WTC11 (cell line): ENCODE measurements at regions not wholly inside any gene's neighbourhood (a gene's known extent, or its start where the extent isn't known, plus 50 kb on each side); places are given as distances from the start of the nearest gene placed in this dataset.

ENCODE experiments used
- ATAC-seq: fragments of 200-7000 bp; cut with Tn5 transposase; 2 replicates; pipeline ENCODE4 v1.10.0; 2021; ENCODE audit warnings: mild to moderate bottlenecking, moderate library complexity
- CTCF ChIA-PET: fragments of 300-600 bp; sonication (Branson Sonifier 250); formaldehyde crosslinking; loops from one replicate; lab custom pipeline; 2021; ENCODE audit warnings: antibody characterized with exemption; lab: Charles Lee
- POLR2A ChIA-PET: fragments of 350-600 bp; sonication (Branson Sonifier 250); formaldehyde crosslinking; loops from one replicate; lab custom pipeline; 2021; ENCODE audit warnings: antibody characterized with exemption; lab: Charles Lee
- DNase-seq: peaks from one replicate; pipeline ENCODE4 v3.0.0; 2021; ENCODE audit warnings: low spot score
- H3K27ac Mint-ChIP-seq: 2 replicates; pipeline ENCODE4 v1.8.0; 2021; ENCODE audit warnings: mixed read lengths
- H3K27me3 Mint-ChIP-seq: 2 replicates; pipeline ENCODE4 v1.8.0; 2021; ENCODE audit warnings: low read depth, mild to moderate bottlenecking, moderate library complexity, mixed read lengths
- H3K36me3 Mint-ChIP-seq: 2 replicates; pipeline ENCODE4 v1.8.0; 2021; ENCODE audit warnings: mixed read lengths
- H3K4me1 Mint-ChIP-seq: 2 replicates; pipeline ENCODE4 v1.8.0; 2022; ENCODE audit warnings: mixed read lengths
- H3K4me3 Mint-ChIP-seq: 2 replicates; pipeline ENCODE4 v1.8.0; 2021; ENCODE audit warnings: mild to moderate bottlenecking, moderate library complexity, mixed read lengths
- H3K9me3 Mint-ChIP-seq: 2 replicates; pipeline ENCODE4 v1.8.0; 2021; ENCODE audit warnings: mixed read lengths
- ARID4B ChIP-seq: sonication (generic); formaldehyde crosslinking; IDR thresholded peaks from 2 replicates; pipeline ENCODE4 v1.8.0; 2023; ENCODE audit warnings: missing genetic modification reagents, mild to moderate bottlenecking, borderline replicate concordance
- CTCF ChIP-seq: fragments of 200-600 bp; IDR thresholded peaks from 2 replicates; pipeline ENCODE4 v1.8.0; 2022; ENCODE audit warnings: antibody characterized with exemption
- ERG ChIP-seq: fragments of 250-450 bp; sonication (Bioruptor Pico); IDR thresholded peaks from 2 replicates; pipeline ENCODE4 v1.8.0; 2021; ENCODE audit warnings: mild to moderate bottlenecking
- ETV6 ChIP-seq: sonication (generic); formaldehyde crosslinking; IDR thresholded peaks from 2 replicates; pipeline ENCODE4 v1.8.1; 2022; ENCODE audit warnings: mild to moderate bottlenecking, missing genetic modification reagents
- FOXJ3 ChIP-seq: sonication (generic); formaldehyde crosslinking; IDR thresholded peaks from 2 replicates; pipeline ENCODE4 v1.9.0; 2021; ENCODE audit warnings: missing genetic modification reagents, mild to moderate bottlenecking, borderline replicate concordance
- FOXK1 ChIP-seq: sonication (generic); formaldehyde crosslinking; IDR thresholded peaks from 2 replicates; pipeline ENCODE4 v1.8.0; 2022; ENCODE audit warnings: mild to moderate bottlenecking, moderate library complexity, missing genetic modification reagents
- GTF2I ChIP-seq: fragments of 250-450 bp; sonication (Bioruptor Pico); conservative IDR thresholded peaks from 2 replicates; pipeline ENCODE4 v1.4.0; 2021; ENCODE audit warnings: mild to moderate bottlenecking
- NFE2L1 ChIP-seq: sonication (generic); formaldehyde crosslinking; IDR thresholded peaks from 2 replicates; pipeline ENCODE4 v1.8.1; 2023; ENCODE audit warnings: missing genetic modification reagents
- NFYB ChIP-seq: sonication (generic); formaldehyde crosslinking; conservative IDR thresholded peaks from 2 replicates; pipeline ENCODE4 v1.8.0; 2022; ENCODE audit warnings: low read depth, missing genetic modification reagents
- PRDM15 ChIP-seq: sonication (generic); formaldehyde crosslinking; IDR thresholded peaks from 2 replicates; pipeline ENCODE4 v1.8.0; 2022; ENCODE audit warnings: missing genetic modification reagents
- PRRX2 ChIP-seq: fragments of 250-450 bp; sonication (Bioruptor Pico); IDR thresholded peaks from 2 replicates; pipeline ENCODE4 v1.8.0; 2021; ENCODE audit warnings: mild to moderate bottlenecking
- SMAD3 ChIP-seq: sonication (generic); formaldehyde crosslinking; IDR thresholded peaks from 2 replicates; pipeline ENCODE4 v1.8.0; 2022; ENCODE audit warnings: missing genetic modification reagents, mild to moderate bottlenecking, borderline replicate concordance
- ZNF416 ChIP-seq: fragments of 250-450 bp; sonication (Bioruptor Pico); IDR thresholded peaks from 2 replicates; pipeline ENCODE4 v1.9.0; 2021; ENCODE audit warnings: mild to moderate bottlenecking, inconsistent platforms
- ZNF532 ChIP-seq: fragments of 250-450 bp; sonication (Bioruptor Pico); IDR thresholded peaks from 2 replicates; pipeline ENCODE4 v1.9.0; 2021; ENCODE audit warnings: mild to moderate bottlenecking, borderline replicate concordance
- TF ChIP-seq, protein P1 (sequence below): sonication (generic); formaldehyde crosslinking; IDR thresholded peaks from 2 replicates; pipeline ENCODE4 v1.8.1; 2023; ENCODE audit warnings: mild to moderate bottlenecking, missing genetic modification reagents, borderline replicate concordance

DNA sequence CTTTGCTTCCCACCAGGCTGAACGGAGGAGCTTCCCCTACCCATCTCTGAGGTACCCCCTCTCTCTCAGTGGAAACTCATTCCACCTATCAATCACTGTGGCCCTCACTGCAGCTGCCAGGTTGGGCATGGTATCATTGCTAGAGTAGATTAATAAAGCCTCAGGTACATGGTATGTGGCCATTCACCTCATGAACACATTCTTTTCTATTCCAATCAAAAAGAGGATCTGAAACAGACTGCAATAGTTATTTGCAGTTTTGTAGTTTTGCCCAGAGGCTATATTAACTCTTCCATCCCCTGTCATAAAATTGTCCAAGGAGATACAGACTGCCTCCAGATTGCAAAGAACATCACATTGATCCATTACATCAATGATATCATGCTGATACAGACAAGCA is 85.8 kb upstream of the MVB12B start (continued):
- TF ChIP-seq, protein P1, sequence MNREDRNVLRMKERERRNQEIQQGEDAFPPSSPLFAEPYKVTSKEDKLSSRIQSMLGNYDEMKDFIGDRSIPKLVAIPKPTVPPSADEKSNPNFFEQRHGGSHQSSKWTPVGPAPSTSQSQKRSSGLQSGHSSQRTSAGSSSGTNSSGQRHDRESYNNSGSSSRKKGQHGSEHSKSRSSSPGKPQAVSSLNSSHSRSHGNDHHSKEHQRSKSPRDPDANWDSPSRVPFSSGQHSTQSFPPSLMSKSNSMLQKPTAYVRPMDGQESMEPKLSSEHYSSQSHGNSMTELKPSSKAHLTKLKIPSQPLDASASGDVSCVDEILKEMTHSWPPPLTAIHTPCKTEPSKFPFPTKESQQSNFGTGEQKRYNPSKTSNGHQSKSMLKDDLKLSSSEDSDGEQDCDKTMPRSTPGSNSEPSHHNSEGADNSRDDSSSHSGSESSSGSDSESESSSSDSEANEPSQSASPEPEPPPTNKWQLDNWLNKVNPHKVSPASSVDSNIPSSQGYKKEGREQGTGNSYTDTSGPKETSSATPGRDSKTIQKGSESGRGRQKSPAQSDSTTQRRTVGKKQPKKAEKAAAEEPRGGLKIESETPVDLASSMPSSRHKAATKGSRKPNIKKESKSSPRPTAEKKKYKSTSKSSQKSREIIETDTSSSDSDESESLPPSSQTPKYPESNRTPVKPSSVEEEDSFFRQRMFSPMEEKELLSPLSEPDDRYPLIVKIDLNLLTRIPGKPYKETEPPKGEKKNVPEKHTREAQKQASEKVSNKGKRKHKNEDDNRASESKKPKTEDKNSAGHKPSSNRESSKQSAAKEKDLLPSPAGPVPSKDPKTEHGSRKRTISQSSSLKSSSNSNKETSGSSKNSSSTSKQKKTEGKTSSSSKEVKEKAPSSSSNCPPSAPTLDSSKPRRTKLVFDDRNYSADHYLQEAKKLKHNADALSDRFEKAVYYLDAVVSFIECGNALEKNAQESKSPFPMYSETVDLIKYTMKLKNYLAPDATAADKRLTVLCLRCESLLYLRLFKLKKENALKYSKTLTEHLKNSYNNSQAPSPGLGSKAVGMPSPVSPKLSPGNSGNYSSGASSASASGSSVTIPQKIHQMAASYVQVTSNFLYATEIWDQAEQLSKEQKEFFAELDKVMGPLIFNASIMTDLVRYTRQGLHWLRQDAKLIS = no peak

DNA sequence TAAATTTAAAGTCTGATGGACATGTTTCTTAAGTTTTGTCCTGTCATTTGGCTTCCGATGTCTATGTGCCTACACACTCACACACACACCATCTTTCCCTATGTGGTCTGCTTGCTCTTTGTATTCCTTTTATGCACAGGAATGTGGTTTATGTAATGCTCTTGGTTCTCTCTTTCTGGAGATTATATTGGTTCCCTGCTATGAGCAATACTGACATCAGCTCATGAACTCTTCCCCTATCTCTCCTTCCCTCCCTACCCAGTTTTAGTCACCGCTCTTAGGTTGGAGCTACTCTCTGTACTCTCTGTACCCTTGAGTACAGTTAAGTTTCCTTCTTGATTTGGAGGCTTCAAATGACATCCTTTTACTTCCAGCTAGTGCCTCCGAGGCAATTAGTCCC is 77.9 kb upstream of the MVB12B start:
- ATAC-seq (no peak), DNase-seq (no peak)
- CTCF ChIA-PET = no interaction called here
- Mint-ChIP-seq H3K27me3 (peaks cover 8% of the 10 kb centered on the region), H3K4me1 (no peaks in the 10 kb centered on the region), H3K9me3 (peaks cover 38% of the 10 kb centered on the region), H3K4me3 (no peak overlapping the region), H3K36me3 (peaks cover 6% of the 10 kb centered on the region; the same call in 1 of the 2 replicates), H3K27ac (no peak overlapping the region)
- POLR2A ChIA-PET = no interaction called here
- TF ChIP-seq SMAD3 = no peak
- no peak for TF ChIP-seq CTCF
- TF ChIP-seq PRRX2 (CRISPR knock-in tag) = no peak
- no peak for TF ChIP-seq FOXK1
- no peak for TF ChIP-seq NFE2L1 (CRISPR knock-in tag)
- TF ChIP-seq ETV6 (CRISPR knock-in tag) = no peak
- TF ChIP-seq PRDM15 (CRISPR knock-in tag) = no peak
- TF ChIP-seq ARID4B (CRISPR knock-in tag) = no peak
- TF ChIP-seq ERG (CRISPR knock-in tag) = no peak
- no peak for TF ChIP-seq FOXJ3
- TF ChIP-seq NFYB (CRISPR knock-in tag) = no peak
- TF ChIP-seq ZNF532 (CRISPR knock-in tag) = no peak
- TF ChIP-seq ZNF416 = no peak
- no peak for TF ChIP-seq GTF2I (CRISPR knock-in tag)
